GM13976 (cell line): ENCODE measurements at regions not wholly inside any gene's neighbourhood (a gene's known extent, or its start where the extent isn't known, plus 50 kb on each side); places are given as distances from the start of the nearest gene placed in this dataset.

ENCODE experiments used
- DNase-seq: peaks from one replicate; pipeline ENCODE4 v3.0.0; 2012; ENCODE audit warnings: low spot score
- CTCF ChIP-seq: IDR thresholded peaks from 2 replicates; pipeline ENCODE4 v1.5.1; 2012; ENCODE audit warnings: borderline replicate concordance, mild to moderate bottlenecking; ENCODE audit not compliant: insufficient read depth; ENCODE audit errors: extremely low read depth, missing control alignments, control extremely low read depth
- in situ Hi-C: fragments of 300-500 bp; cut with MboI; formaldehyde crosslinking; loops from one replicate; pipeline ENCODE4 v1.12.0; 2022; ENCODE audit warnings: low sequenced_read_pairs, mixed read lengths, inconsistent platforms; ENCODE audit not compliant: unreplicated experiment

- DNase-seq: no peak
- in situ Hi-C loops: no loop called here
- no peak for TF ChIP-seq CTCF
These were observed 279.6 kb downstream of the SOX9 start for GRCh38 chr17:72400488-72400827.

- no peak for DNase-seq
- in situ Hi-C loops: no loop called here
- TF ChIP-seq CTCF: no peak
These were observed 280.0 kb downstream of the SOX9 start for GRCh38 chr17:72400863-72401262.

- no peak for TF ChIP-seq CTCF
- in situ Hi-C loops: no loop called here
- no peak for DNase-seq
These were observed 281.3 kb downstream of the SOX9 start for GRCh38 chr17:72401883-72402726.

GRCh38 chr17:72402727-72403210 lies 281.9 kb downstream of the SOX9 start:
- in situ Hi-C loops: no loop called here
- no peak for DNase-seq
- no peak for TF ChIP-seq CTCF

- in situ Hi-C loops: no loop called here
These were observed 282.9 kb downstream of the SOX9 start for GRCh38 chr17:72403713-72404209.

GRCh38 chr17:72404872-72405271 lies 284.1 kb downstream of the SOX9 start:
- DNase-seq: no peak

More at GRCh38 chr17:72403713-72404209, 282.9 kb downstream of the SOX9 start:
- TF ChIP-seq CTCF: no peak
- no peak for DNase-seq

More at GRCh38 chr17:72404872-72405271, 284.1 kb downstream of the SOX9 start:
- in situ Hi-C loops: no loop called here
- TF ChIP-seq CTCF: no peak
